Effector CD4-positive, alpha-beta T cell (primary cell): ENCODE measurements at regions not wholly inside any gene's neighbourhood (a gene's known extent, or its start where the extent isn't known, plus 50 kb on each side); places are given as distances from the start of the nearest gene placed in this dataset.

ENCODE experiments used
- DNase-seq: peaks from one replicate; pipeline ENCODE4 v3.0.0-alpha.2; 2020

- DNase-seq = no peak
Measured at GRCh38 chr21:14716761-14717396, 170.8 kb upstream of the SAMSN1 start.

GRCh38 chr21:14713109-14713508, 167.0 kb upstream of the SAMSN1 start:
- no peak for DNase-seq

- DNase-seq = no peak
Measured at GRCh38 chr21:14712121-14712715, 166.1 kb upstream of the SAMSN1 start.

GRCh38 chr21:14711287-14711686, 165.2 kb upstream of the SAMSN1 start:
- DNase-seq = no peak

DNA sequence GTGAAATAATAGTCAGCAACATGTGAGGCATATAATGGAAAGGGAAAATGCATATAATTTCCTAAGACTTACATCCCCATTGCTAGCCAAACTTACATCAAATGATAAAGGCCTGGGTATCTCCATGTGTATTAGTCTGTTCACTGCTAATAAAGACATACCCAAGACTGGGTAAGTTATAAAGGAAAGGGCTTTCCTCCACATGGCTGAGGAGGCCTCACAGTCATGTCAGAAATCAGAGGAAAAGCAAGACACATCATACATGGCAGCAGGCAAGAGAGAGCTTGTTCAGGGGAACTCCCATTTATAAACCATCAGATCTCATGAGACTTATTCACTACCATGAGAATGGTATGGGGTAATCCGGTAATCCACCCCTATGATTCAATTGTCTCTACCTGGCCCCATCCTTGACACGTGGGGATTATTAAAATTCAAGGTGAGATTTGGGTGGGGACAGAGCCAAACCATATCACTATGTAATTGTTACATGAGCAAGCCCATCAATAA, 161.5 kb upstream of the SAMSN1 start:
- no peak for DNase-seq

DNA sequence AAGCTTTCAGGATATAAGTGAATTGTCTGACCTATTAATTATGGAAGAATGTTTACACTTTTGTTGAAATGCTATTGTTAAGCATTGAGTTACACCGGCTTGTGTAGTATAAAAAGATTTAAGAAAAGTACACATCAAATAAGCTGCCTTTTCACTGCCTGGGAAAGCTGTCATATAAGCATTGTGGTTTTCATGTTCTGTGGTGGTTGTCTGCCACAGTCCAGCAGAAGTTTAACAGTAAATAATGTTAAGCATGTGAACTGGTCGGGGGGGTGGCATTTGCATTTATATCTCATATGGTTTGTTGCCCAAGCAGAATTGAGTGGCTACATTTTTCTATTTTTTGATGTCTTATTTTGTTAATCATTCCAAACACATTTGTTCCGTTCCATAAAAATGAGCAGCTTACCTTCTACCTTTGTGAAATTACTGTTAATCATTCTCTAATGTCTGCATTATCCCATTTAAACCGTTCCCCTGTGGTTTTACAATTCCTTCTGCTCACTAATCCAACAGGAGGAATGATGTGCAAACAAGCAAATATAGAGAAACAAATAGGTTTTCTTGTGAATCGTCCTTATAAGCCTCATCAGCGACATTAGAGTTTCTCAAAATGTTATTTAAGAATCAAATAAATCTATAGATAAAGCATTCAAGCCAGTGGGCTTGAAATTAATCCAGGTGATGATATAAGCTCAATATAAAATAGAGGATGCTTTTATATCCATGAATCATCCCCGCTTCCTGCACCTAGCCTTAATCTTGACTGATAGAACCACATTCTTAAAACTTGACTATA, 160.8 kb upstream of the SAMSN1 start:
- no peak for DNase-seq

GRCh38 chr21:14699433-14700407, 153.6 kb upstream of the SAMSN1 start:
- no peak for DNase-seq

DNA sequence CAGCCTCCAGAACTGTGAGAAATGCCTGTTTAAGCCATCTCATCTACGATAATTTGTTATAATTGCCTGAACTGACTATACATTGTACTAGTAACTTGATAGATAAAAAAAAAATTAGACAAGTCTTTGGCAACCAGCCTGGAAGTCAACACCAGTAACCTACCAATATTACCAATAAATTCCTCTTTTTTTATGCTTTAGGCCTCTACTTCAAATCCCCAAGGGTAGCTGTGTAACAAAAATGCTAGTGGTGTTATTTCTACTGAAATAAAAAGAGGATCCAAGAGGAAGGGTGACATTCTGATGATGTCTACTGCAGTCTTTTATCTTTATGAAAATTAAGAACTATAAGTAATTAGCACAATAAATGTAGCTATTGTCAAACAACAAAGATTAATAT, 151.7 kb upstream of the SAMSN1 start:
- no peak for DNase-seq

GRCh38 chr21:14694817-14695216, 148.7 kb upstream of the SAMSN1 start:
- no peak for DNase-seq

- DNase-seq = no peak
Measured at GRCh38 chr21:14693997-14694396, 147.9 kb upstream of the SAMSN1 start.

- DNase-seq = no peak
Measured at GRCh38 chr21:14691914-14692313, 145.8 kb upstream of the SAMSN1 start.

DNA sequence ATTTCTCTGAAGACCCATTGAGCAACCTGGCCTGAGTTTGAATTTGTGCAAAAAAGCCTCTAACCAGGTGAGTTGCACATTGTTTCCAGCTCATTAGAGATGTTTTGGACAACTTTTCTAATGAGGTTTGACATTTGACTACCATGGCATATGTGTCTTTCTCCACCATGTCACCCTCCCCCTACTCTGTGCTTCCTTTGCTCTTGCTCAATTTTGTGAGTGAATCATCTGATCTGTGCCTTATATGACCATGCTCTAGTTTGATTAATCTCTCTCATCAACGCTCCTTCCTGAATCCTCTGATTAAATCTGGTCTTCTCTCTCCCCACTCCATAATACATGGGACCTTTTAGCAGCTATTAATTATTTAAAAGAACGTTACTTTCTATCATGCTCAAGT, 144.8 kb upstream of the SAMSN1 start:
- no peak for DNase-seq

DNA sequence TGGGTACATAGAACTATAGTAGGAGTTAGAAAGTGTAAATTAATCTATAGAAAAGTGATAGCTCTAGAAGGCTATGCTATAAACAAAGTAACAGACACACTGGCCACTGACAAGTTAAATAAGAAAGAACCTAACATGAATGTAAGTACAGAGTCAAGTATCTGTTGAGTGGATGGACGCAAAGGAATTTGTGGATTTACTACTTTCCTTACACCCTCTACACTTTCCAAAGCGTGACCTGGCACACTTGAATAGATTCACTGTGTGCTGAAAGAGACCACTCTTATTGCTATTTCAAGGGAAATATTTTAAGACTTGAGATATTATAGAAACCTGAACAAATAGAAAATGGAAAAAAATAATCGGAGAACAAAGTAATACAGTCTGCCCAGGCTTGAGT, 142.8 kb upstream of the SAMSN1 start:
- DNase-seq = no peak

GRCh38 chr21:14688412-14688811, 142.3 kb upstream of the SAMSN1 start:
- no peak for DNase-seq

DNA sequence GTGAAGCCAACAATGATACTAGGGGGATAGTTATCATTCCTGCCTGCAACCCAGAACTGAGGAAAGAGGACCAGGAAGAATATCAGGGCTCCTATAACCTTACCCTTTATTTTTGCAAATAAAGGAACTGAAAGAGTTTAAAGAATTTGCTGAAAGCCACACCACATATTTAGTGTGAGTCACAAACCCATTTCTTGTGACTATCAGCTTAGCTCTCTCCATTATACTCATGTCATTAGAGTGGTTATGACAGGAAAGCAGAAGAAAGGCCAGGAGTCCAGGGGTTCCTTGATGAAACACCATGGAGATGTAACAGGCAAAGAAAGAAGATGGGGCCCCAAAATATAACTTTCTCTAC, 141.1 kb upstream of the SAMSN1 start:
- no peak for DNase-seq

DNA sequence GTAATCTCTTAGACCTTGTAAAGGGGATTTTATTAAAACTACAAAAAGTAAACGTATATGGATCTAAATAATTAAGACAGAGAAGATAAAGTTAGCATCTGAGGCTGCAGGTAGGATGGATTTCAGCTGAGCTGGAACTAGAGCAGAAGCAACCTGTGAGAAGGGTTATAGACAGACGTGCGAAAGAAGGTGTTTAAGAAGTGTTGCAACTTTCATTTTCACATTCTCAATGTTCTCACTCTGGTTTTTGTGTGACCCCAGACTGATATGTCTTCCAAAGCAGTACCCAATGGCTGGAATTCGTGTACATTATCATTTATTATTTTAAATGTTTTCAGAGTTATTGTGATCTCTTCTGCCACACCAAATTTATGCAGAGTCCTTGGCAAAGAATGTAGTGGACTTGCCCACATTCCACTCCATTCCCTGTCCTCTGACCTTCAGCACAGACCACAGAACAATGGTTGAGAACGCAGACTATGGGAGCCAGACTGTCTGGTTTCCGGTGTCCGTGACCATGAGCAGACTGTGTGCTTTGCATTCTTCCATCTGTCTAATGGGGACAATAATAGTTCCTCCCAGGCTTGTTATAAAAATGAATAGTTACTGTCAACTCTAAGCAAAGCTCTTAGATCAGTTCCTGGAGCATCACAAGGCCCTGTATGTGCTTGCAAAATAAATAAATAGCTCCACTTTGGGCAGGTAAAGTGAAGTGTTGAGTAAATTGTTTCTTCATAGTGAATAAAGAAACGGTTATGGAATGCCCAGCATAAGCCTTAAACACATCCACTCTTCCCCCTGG, 140.6 kb upstream of the SAMSN1 start:
- DNase-seq = no peak

GRCh38 chr21:14685568-14685967, 139.5 kb upstream of the SAMSN1 start:
- DNase-seq = no peak

GRCh38 chr21:14684071-14684470, 138.0 kb upstream of the SAMSN1 start:
- no peak for DNase-seq

DNA sequence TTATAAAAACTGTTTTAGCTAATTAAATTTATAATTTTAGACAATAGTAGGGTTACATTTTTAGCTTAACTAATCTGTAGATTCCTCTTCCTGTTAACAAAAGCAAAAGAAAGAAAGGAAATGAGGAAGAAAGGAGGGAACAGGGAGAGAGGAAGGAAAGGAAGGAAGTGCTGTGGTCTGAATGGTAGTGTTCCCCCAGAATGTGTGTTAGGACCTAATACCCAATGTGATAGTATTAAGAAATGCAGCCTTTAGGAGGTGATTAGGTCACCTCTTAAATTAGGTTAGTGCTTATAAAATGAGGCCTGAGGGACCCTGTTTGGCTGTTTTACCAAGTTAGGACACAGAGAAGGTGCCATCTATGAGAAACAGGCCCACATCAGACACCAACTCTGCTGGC, 136.9 kb upstream of the SAMSN1 start:
- no peak for DNase-seq

GRCh38 chr21:14678973-14679574, 133.0 kb upstream of the SAMSN1 start:
- DNase-seq = no peak

- no peak for DNase-seq
Measured at GRCh38 chr21:14677639-14678179, 131.6 kb upstream of the SAMSN1 start.
